Astrocyte of the cerebellum (primary cell): ENCODE measurements at regions not wholly inside any gene's neighbourhood (a gene's known extent, or its start where the extent isn't known, plus 50 kb on each side); places are given as distances from the start of the nearest gene placed in this dataset.

ENCODE experiments used
- DNase-seq: peaks from one replicate; pipeline ENCODE4 v3.0.0-alpha.2; 2011; ENCODE audit warnings: low read depth
- H3K4me3 ChIP-seq: 2 replicates; pipeline ENCODE4 v1.5.1; 2011; ENCODE audit warnings: mild to moderate bottlenecking, low read depth, low read length, moderate library complexity
- CTCF ChIP-seq: IDR thresholded peaks from 2 replicates; pipeline ENCODE4 v1.5.1; 2012; ENCODE audit warnings: low read length, low read depth, moderate library complexity, mild to moderate bottlenecking; ENCODE audit errors: missing control alignments
- in situ Hi-C: cut with HindIII; loops from 2 replicates; pipeline ENCODE4 v1.10.0; 2017; ENCODE audit warnings: low sequenced_read_pairs

DNA sequence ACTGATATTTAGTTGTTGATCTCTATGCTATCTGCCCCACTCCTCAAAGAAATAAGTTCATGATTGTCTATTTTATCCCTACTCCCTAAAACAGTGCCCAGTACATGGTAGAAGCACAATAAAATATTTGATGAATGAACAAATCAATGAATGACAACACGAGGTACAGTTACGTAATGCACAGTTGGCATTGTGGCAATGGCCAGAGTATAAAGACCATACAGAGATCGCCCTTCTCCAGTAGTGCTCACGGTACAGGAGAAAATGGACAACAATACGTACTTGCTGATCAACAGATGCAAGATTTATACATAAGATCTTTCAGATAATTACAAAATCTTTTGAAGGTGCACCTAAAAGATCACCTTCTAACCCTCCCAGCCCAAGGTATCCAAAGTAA is 225.4 kb downstream of the KLF12 start:
- TF ChIP-seq CTCF: no peak
- no peak overlapping the region for H3K4me3 ChIP-seq
- in situ Hi-C loops: no loop called here
- no peak for DNase-seq

GRCh38 chr13:73904625-73905024 is 229.6 kb downstream of the KLF12 start:
- DNase-seq: no peak
- in situ Hi-C loops: no loop called here
- no peak for TF ChIP-seq CTCF
- H3K4me3 ChIP-seq: no peak overlapping the region

GRCh38 chr13:73903561-73903960 is 230.6 kb downstream of the KLF12 start:
- in situ Hi-C loops: no loop called here
- H3K4me3 ChIP-seq: no peak overlapping the region
- DNase-seq: no peak
- no peak for TF ChIP-seq CTCF

- no peak overlapping the region for H3K4me3 ChIP-seq
- in situ Hi-C loops: no loop called here
- TF ChIP-seq CTCF: no peak
- DNase-seq: no peak
Measured at GRCh38 chr13:73902847-73903246, 231.4 kb downstream of the KLF12 start.

GRCh38 chr13:73902296-73902695 is 231.9 kb downstream of the KLF12 start:
- in situ Hi-C loops: no loop called here
- no peak for TF ChIP-seq CTCF

GRCh38 chr13:73901324-73902068 is 232.7 kb downstream of the KLF12 start:
- H3K4me3 ChIP-seq: no peak overlapping the region
- no peak for TF ChIP-seq CTCF
- DNase-seq: no peak
- in situ Hi-C loops: no loop called here

More at GRCh38 chr13:73902296-73902695, 231.9 kb downstream of the KLF12 start:
- no peak overlapping the region for H3K4me3 ChIP-seq
- no peak for DNase-seq
